Tibial nerve (tissue), 4 donors: ENCODE measurements at regions not wholly inside any gene's neighbourhood (a gene's known extent, or its start where the extent isn't known, plus 50 kb on each side); places are given as distances from the start of the nearest gene placed in this dataset.

Experiments used
- DNase-seq, 2 donors: peaks; one replicate each; pipeline ENCODE4 v3.0.0-alpha.2; 2019; ENCODE audit warnings: low spot score in 2 of 2
- H3K27ac ChIP-seq, 4 donors: fragments of 200-600 bp; sonication (generic) in 3 of 4; one replicate each; pipeline ENCODE4 v1.5.1; 2017 to 2019; ENCODE audit warnings: mild to moderate bottlenecking in 1 of 4
- H3K27me3 ChIP-seq, 2 donors: fragments of 200-600 bp; sonication (generic) in 1 of 2; one replicate each; pipeline versions ENCODE4 v1.5.1 to v1.6.0; 2017 to 2019
- H3K36me3 ChIP-seq, 3 donors: fragments of 200-600 bp; sonication (generic); one replicate each; pipeline ENCODE4 v1.5.1; 2018 to 2019
- H3K4me1 ChIP-seq, 4 donors: fragments of 200-600 bp; sonication (generic) in 3 of 4; one replicate each; pipeline ENCODE4 v1.5.1; 2017 to 2019
- H3K4me3 ChIP-seq, 4 donors: fragments of 200-600 bp; sonication (generic) in 3 of 4; one replicate each; pipeline ENCODE4 v1.5.1; 2017 to 2019; ENCODE audit warnings: mild to moderate bottlenecking in 1 of 4, moderate library complexity in 1 of 4
- H3K9me3 ChIP-seq, 4 donors: fragments of 200-600 bp; sonication (generic) in 3 of 4; one replicate each; pipeline ENCODE4 v1.5.1; 2017 to 2019
- EP300 ChIP-seq, 2 donors: sonication (generic); formaldehyde crosslinking; IDR thresholded peaks; one replicate each; pipeline ENCODE4 v1.6.1; 2017; ENCODE audit warnings: antibody characterized with exemption in 2 of 2, mild to moderate bottlenecking in 1 of 2
- POLR2A ChIP-seq, 2 donors: fragments of 450-650 bp; IDR thresholded peaks; one replicate each; pipeline ENCODE4 v1.6.1; 2017; ENCODE audit warnings: antibody characterized with exemption in 2 of 2, mild to moderate bottlenecking in 2 of 2, moderate library complexity in 2 of 2
- WGBS, 2 donors: methylation state at CpG; one replicate each; pipeline ENCODE4 v1.1.5; 2018; 5-methylcytosine and 5-hydroxymethylcytosine counted together
- TF ChIP-seq, protein P1 (sequence below), 5 experiments: fragments of 200-600 bp in 3 of 5; fragments of 450-650 bp in 2 of 5; sonication (generic) in 3 of 5; IDR thresholded peaks; one replicate each; pipeline ENCODE4 v1.5.1; 2016 to 2019; ENCODE audit warnings: antibody characterized with exemption in 5 of 5, mild to moderate bottlenecking in 3 of 5, moderate library complexity in 2 of 5

DNA sequence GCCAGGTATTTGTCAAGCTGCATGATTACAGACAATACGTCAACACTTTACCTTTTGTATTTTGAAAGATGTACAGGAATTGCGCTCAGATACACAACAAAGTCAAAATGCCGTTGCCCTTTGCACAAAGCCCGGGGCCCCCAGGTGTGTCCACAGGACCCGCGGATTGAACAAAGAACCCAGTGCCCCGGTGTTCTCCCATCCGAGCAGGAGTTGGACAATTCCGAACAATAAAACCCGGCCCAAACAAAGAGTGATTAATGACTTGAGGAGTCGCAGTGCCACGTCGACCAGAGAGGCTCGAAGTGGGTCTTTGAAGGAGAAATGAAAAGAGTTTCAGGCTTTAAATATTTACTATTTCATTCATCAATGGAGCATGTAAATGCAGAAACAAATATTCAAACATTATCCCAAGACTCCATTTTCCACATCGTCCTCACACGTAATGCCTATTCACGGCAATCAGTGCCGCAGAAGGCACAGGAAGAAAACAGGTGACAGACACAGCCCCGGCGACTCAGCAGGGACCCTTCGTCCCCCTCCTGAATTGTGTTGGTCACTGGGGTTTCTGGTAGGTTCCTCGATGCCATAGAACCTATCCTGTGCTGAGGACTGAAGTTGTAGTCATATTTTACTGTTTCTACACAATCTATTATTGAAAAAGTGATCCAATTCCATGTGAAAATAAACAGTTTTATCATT, 70.9 kb upstream of the MGMT start:
- no peak overlapping the region for H3K4me3 ChIP-seq
- peaks cover 0 to 8% (median 0%) of the 10 kb centered on the region in 4 donors for H3K4me1 ChIP-seq
- 66 to 83% methylated on average over 22 of the region's 22 CpGs for WGBS, 2 donors
- TF ChIP-seq, protein P1, sequence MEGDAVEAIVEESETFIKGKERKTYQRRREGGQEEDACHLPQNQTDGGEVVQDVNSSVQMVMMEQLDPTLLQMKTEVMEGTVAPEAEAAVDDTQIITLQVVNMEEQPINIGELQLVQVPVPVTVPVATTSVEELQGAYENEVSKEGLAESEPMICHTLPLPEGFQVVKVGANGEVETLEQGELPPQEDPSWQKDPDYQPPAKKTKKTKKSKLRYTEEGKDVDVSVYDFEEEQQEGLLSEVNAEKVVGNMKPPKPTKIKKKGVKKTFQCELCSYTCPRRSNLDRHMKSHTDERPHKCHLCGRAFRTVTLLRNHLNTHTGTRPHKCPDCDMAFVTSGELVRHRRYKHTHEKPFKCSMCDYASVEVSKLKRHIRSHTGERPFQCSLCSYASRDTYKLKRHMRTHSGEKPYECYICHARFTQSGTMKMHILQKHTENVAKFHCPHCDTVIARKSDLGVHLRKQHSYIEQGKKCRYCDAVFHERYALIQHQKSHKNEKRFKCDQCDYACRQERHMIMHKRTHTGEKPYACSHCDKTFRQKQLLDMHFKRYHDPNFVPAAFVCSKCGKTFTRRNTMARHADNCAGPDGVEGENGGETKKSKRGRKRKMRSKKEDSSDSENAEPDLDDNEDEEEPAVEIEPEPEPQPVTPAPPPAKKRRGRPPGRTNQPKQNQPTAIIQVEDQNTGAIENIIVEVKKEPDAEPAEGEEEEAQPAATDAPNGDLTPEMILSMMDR (IDR thresholded peaks at IDR 0.05), result no peak
- TF ChIP-seq POLR2A (IDR thresholded peaks at IDR 0.05), result no peak
- no peak for TF ChIP-seq EP300 (IDR thresholded peaks at IDR 0.05)
- H3K36me3 ChIP-seq, result no peaks in the 10 kb centered on the region
- no peak overlapping the region for H3K27ac ChIP-seq
- no peaks in the 10 kb centered on the region for H3K27me3 ChIP-seq
- H3K9me3 ChIP-seq, result no peaks in the 10 kb centered on the region
- DNase-seq, result no peak

DNA sequence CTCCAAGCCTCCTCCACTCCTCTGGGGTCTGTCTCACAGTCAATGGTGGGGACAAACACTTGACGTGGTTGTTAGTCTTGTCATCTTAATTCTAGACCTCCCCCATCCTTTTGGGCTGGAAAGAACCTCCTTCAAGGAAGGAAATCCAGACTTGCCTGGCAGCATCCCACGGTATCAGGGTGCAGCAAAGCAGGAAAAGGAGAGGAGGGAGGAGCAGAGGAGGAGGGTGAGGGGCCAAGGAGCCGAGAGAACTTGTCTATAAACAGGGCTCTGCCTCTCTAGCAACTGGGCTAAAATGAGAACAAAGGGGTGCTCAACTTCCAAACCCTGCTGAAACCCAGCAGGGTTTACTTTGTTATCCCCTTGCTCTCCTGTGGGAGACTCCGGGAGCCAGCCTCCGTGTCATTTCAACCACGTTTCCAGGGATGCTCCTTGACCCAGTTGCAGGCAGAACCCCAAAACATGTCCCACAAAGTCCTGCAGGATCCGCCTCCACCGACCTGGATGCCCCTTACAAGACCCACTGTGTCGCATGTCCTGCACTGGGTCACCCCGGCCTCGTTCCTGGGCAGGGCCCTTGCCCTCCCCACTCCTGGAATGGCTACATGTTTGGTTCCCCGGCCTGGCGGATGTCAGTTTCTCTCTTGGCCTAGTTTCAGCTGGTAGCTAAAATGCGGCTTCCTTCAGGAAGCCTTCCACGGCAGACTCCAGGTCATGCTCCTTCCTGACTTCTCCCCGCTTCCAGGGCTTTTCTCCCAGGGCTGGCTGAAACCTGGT, 69.7 kb upstream of the MGMT start:
- TF ChIP-seq POLR2A (IDR thresholded peaks at IDR 0.05) (no peak), EP300 (IDR thresholded peaks at IDR 0.05) (no peak)
- TF ChIP-seq, protein P1 (IDR thresholded peaks at IDR 0.05), result no peak
- 68 to 71% methylated on average over 16 of the region's 16 CpGs for WGBS, 2 donors
- Histone ChIP-seq H3K9me3 (no peaks in the 10 kb centered on the region), H3K27ac (no peak overlapping the region), H3K4me3 (no peak overlapping the region), H3K27me3 (no peaks in the 10 kb centered on the region), H3K36me3 (no peaks in the 10 kb centered on the region), H3K4me1 (peaks cover 0 to 8% (median 0%) of the 10 kb centered on the region in 4 donors)
- DNase-seq, result no peak

DNA sequence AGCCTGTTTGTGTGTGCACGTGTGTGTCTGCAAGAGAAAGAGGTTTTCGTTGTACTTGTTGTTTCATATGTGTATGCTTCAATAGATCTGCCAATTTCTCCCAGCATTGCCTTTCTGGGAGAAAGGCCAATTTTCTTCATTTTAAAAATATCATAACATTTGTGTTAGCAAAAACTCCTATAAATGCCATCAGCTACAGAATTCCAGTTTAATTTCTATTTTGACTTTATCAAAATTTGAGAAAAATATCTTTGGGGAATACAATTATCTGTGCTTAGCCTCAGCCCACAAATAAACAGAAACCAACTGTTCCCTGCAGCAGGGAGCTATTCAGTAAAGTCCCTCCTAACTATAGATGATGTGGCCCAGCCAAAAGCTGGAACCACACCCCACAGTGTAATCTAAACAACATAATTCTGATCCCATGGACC, 68.3 kb upstream of the MGMT start:
- no peak for DNase-seq
- 17 to 39% methylated on average over 2 of the region's 2 CpGs for WGBS, 2 donors
- Histone ChIP-seq H3K9me3 (no peaks in the 10 kb centered on the region), H3K27me3 (no peaks in the 10 kb centered on the region), H3K27ac (no peak overlapping the region), H3K4me1 (peaks cover 0 to 8% (median 0%) of the 10 kb centered on the region in 4 donors), H3K4me3 (no peak overlapping the region), H3K36me3 (no peaks in the 10 kb centered on the region)
- no peak for TF ChIP-seq POLR2A (IDR thresholded peaks at IDR 0.05)
- TF ChIP-seq, protein P1 (IDR thresholded peaks at IDR 0.05), result no peak
- no peak for TF ChIP-seq EP300 (IDR thresholded peaks at IDR 0.05)

DNA sequence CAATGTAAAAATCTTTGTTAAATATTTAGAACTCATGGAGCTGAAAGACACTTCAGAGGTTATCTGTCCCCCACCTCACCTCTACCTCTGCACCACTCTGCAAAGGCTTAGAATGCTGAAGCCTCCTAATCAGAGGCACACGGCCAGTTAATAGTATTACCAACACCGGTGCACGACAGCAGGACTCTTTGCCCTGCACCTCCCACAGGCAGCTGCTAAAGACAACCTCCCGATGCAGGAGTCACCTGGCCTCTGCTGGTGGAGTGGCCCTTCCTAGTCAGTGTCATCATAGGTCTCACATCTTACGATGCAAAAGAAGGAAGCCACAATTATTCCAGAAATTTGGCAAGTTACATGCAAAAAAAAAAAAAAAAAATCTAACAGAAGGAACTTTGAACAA, 66.6 kb upstream of the MGMT start:
- WGBS, 2 donors, result 64 to 74% methylated on average over 5 of the region's 5 CpGs
- TF ChIP-seq EP300 (IDR thresholded peaks at IDR 0.05), result no peak
- no peak for TF ChIP-seq POLR2A (IDR thresholded peaks at IDR 0.05)
- TF ChIP-seq, protein P1 (IDR thresholded peaks at IDR 0.05), result no peak
- no peaks in the 10 kb centered on the region for H3K9me3 ChIP-seq
- H3K4me1 ChIP-seq, result peaks cover 0 to 8% (median 0%) of the 10 kb centered on the region in 4 donors
- no peaks in the 10 kb centered on the region for H3K27me3 ChIP-seq
- no peaks in the 10 kb centered on the region for H3K36me3 ChIP-seq
- H3K27ac ChIP-seq, result no peak overlapping the region
- no peak overlapping the region for H3K4me3 ChIP-seq
- DNase-seq, result no peak

DNA sequence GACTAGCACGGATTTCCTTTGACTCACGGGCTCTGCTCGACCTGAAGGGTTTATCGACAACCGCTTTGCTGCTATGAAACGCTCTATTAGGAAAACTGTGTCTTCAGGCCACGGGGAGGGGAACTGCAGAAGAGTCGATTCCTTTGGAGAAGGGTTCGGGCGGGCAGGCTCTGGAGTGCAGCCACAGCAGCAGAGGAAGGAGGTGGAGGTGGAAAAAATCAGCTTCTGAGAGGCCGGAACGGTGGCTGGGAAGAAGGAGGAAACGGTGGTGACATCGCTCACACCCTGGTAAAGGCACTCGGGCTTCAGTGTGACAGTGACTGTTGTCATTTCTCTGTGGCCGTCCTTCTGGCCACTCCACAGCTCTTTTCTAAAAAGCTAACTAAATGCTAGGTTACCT, 64.6 kb upstream of the MGMT start:
- Histone ChIP-seq H3K4me3 (no peak overlapping the region), H3K36me3 (no peaks in the 10 kb centered on the region), H3K9me3 (no peaks in the 10 kb centered on the region), H3K27ac (no peak overlapping the region), H3K4me1 (peaks cover 0 to 8% (median 0%) of the 10 kb centered on the region in 4 donors), H3K27me3 (no peaks in the 10 kb centered on the region)
- DNase-seq, result no peak
- TF ChIP-seq, protein P1 (IDR thresholded peaks at IDR 0.05), result no peak
- TF ChIP-seq EP300 (IDR thresholded peaks at IDR 0.05) (no peak), POLR2A (IDR thresholded peaks at IDR 0.05) (no peak)
- WGBS, 2 donors, result 83 to 85% methylated on average over 16 of the region's 16 CpGs
